H9 (cell line): ENCODE measurements at regions not wholly inside any gene's neighbourhood (a gene's known extent, or its start where the extent isn't known, plus 50 kb on each side); places are given as distances from the start of the nearest gene placed in this dataset.

ENCODE experiments used
- DNase-seq: peaks from one replicate; pipeline ENCODE4 v3.0.0-alpha.2; 2017
- H2AFZ ChIP-seq: one replicate; pipeline ENCODE4 v1.6.1; 2013; ENCODE audit warnings: mild to moderate bottlenecking, low read length, control low read depth, moderate library complexity
- H2AK5ac ChIP-seq: 2 replicates; pipeline ENCODE4 v1.6.1; 2013; ENCODE audit warnings: low read length, control low read depth, mixed read lengths; ENCODE audit not compliant: insufficient read length
- H2BK120ac ChIP-seq: one replicate; pipeline ENCODE4 v1.6.1; 2013; ENCODE audit warnings: low read depth, mild to moderate bottlenecking, low read length, control low read depth, inconsistent platforms; ENCODE audit not compliant: poor library complexity, severe bottlenecking
- H2BK12ac ChIP-seq: 2 replicates; pipeline ENCODE4 v1.6.1; 2013; ENCODE audit warnings: low read length, control low read depth, mixed read lengths, low read depth; ENCODE audit not compliant: insufficient read length
- H2BK15ac ChIP-seq: 2 replicates; pipeline ENCODE4 v1.6.1; 2013; ENCODE audit warnings: low read depth, low read length, control low read depth
- H2BK20ac ChIP-seq: one replicate; pipeline ENCODE4 v1.6.1; 2013; ENCODE audit warnings: low read depth, mild to moderate bottlenecking, low read length, control low read depth, inconsistent platforms; ENCODE audit not compliant: poor library complexity, severe bottlenecking
- H2BK5ac ChIP-seq: 2 replicates; pipeline ENCODE4 v1.6.1; 2013; ENCODE audit warnings: low read length, control low read depth, mixed read lengths; ENCODE audit not compliant: insufficient read length
- H3K14ac ChIP-seq: 2 replicates; pipeline ENCODE4 v1.6.1; 2013; ENCODE audit warnings: low read length, control low read depth; ENCODE audit not compliant: insufficient read depth
- H3K18ac ChIP-seq: 2 replicates; pipeline ENCODE4 v1.6.1; 2013; ENCODE audit warnings: low read depth, mild to moderate bottlenecking, mixed read lengths, low read length, control low read depth; ENCODE audit not compliant: insufficient read length
- H3K23ac ChIP-seq: 2 replicates; pipeline ENCODE4 v1.6.1; 2013; ENCODE audit warnings: low read length, control low read depth, mixed read lengths, low read depth; ENCODE audit not compliant: insufficient read length
- H3K23me2 ChIP-seq: 2 replicates; pipeline ENCODE4 v1.6.1; 2013; ENCODE audit warnings: low read depth, mild to moderate bottlenecking, mixed read lengths, low read length, control low read depth; ENCODE audit not compliant: insufficient read length, poor library complexity, severe bottlenecking
- H3K27ac ChIP-seq: 2 replicates; pipeline ENCODE4 v1.5.1; 2013; ENCODE audit warnings: low read length, control low read depth, mixed read lengths, low read depth; ENCODE audit not compliant: insufficient read length
- H3K27me3 ChIP-seq: 2 replicates; pipeline ENCODE4 v1.6.1; 2013; ENCODE audit warnings: low read length, control low read depth, inconsistent platforms; ENCODE audit not compliant: insufficient read depth
- H3K4ac ChIP-seq: 2 replicates; pipeline ENCODE4 v1.6.1; 2013; ENCODE audit warnings: low read depth, mild to moderate bottlenecking, control low read depth, inconsistent platforms, low read length, moderate library complexity
- H3K4me1 ChIP-seq: 2 replicates; pipeline ENCODE4 v1.6.1; 2013; ENCODE audit warnings: low read length, control low read depth, inconsistent platforms; ENCODE audit not compliant: insufficient read depth
- H3K4me2 ChIP-seq: 2 replicates; pipeline ENCODE4 v1.6.1; 2013; ENCODE audit warnings: low read length, control low read depth, mixed read lengths; ENCODE audit not compliant: insufficient read length, insufficient read depth
- H3K56ac ChIP-seq: 2 replicates; pipeline ENCODE4 v1.6.1; 2013; ENCODE audit warnings: low read depth, mild to moderate bottlenecking, mixed read lengths, low read length, control low read depth; ENCODE audit not compliant: insufficient read length
- H3K79me1 ChIP-seq: 2 replicates; pipeline ENCODE4 v1.6.1; 2013; ENCODE audit warnings: low read depth, mild to moderate bottlenecking, moderate library complexity, low read length, control low read depth, inconsistent platforms; ENCODE audit not compliant: insufficient read depth, poor library complexity, severe bottlenecking
- H3K79me2 ChIP-seq: 2 replicates; pipeline ENCODE4 v1.6.1; 2013; ENCODE audit warnings: low read length, control low read depth, inconsistent platforms; ENCODE audit not compliant: insufficient read depth
- H3K9ac ChIP-seq: 2 replicates; pipeline ENCODE4 v1.6.1; 2013; ENCODE audit warnings: low read length, control low read depth, mixed read lengths; ENCODE audit not compliant: insufficient read length; ENCODE audit errors: extremely low read depth
- H3K9me3 ChIP-seq: one replicate; pipeline ENCODE4 v1.6.1; 2013; ENCODE audit warnings: low read depth, low read length, inconsistent platforms; ENCODE audit not compliant: control insufficient read depth
- H3T11ph ChIP-seq: one replicate; pipeline ENCODE4 v1.6.1; 2013; ENCODE audit warnings: mild to moderate bottlenecking, low read length, control low read depth, inconsistent platforms
- H4K20me1 ChIP-seq: one replicate; pipeline ENCODE4 v1.6.1; 2013; ENCODE audit not compliant: control insufficient read depth, insufficient read length, insufficient read depth
- H4K5ac ChIP-seq: 2 replicates; pipeline ENCODE4 v1.6.1; 2013; ENCODE audit warnings: low read depth, mild to moderate bottlenecking, mixed read lengths, low read length, control low read depth; ENCODE audit not compliant: insufficient read length
- H4K8ac ChIP-seq: replicated peaks from 2 replicates; pipeline ENCODE4 v1.6.1; 2013; ENCODE audit warnings: low read length, control low read depth, mixed read lengths, low read depth; ENCODE audit not compliant: insufficient read length
- H4K91ac ChIP-seq: 2 replicates; pipeline ENCODE4 v1.6.1; 2013; ENCODE audit warnings: low read depth, mild to moderate bottlenecking, moderate library complexity, mixed read lengths, low read length, control low read depth; ENCODE audit not compliant: insufficient read length
- H3K27ac Mint-ChIP-seq, 3 experiments: 2 replicates in 2 of 3; 3 replicates in 1 of 3; pipeline ENCODE4 v1.8.0; 2020 to 2021; ENCODE audit warnings: mixed read lengths in 3 of 3, mild to moderate bottlenecking in 1 of 3, moderate library complexity in 1 of 3
- H3K27me3 Mint-ChIP-seq: 2 replicates; pipeline ENCODE4 v1.8.0; 2021; ENCODE audit warnings: low read depth, mild to moderate bottlenecking, moderate library complexity, mixed read lengths
- H3K36me3 Mint-ChIP-seq, 3 experiments: 2 replicates in 2 of 3; 3 replicates in 1 of 3; pipeline ENCODE4 v1.8.0; 2020 to 2021; ENCODE audit warnings: low read depth in 3 of 3, mixed read lengths in 3 of 3; ENCODE audit not compliant: insufficient read depth in 1 of 3
- H3K4me1 Mint-ChIP-seq, 2 experiments: 2 replicates each; pipeline ENCODE4 v1.8.0; 2020; ENCODE audit warnings: mixed read lengths in 2 of 2
- H3K4me3 Mint-ChIP-seq, 2 experiments: 2 replicates in 1 of 2; 3 replicates in 1 of 2; pipeline ENCODE4 v1.8.0; 2020 to 2021; ENCODE audit warnings: mild to moderate bottlenecking in 2 of 2, mixed read lengths in 2 of 2, moderate library complexity in 1 of 2
- H3K9me3 Mint-ChIP-seq, 2 experiments: 2 replicates in 1 of 2; 3 replicates in 1 of 2; pipeline ENCODE4 v1.8.0; 2020; ENCODE audit warnings: mild to moderate bottlenecking in 2 of 2, mixed read lengths in 2 of 2, moderate library complexity in 1 of 2
- WGBS: extraction: QIAGEN DNeasy Blood & Tissue Kit; methylation state at CpG from one replicate; pipeline ENCODE4 v1.1.7; 2013; ENCODE audit warnings: missing lambda C conversion rate, low lambda C conversion rate, mixed read lengths; ENCODE audit not compliant: insufficient read length; ENCODE audit errors: extremely low coverage; 5-methylcytosine and 5-hydroxymethylcytosine counted together
- TF ChIP-seq, protein P1 (sequence below): fragments of 200-600 bp; sonication (generic); conservative IDR thresholded peaks from 3 replicates; pipeline ENCODE4 v1.8.0; 2021; ENCODE audit warnings: antibody characterized with exemption, mild to moderate bottlenecking

DNA sequence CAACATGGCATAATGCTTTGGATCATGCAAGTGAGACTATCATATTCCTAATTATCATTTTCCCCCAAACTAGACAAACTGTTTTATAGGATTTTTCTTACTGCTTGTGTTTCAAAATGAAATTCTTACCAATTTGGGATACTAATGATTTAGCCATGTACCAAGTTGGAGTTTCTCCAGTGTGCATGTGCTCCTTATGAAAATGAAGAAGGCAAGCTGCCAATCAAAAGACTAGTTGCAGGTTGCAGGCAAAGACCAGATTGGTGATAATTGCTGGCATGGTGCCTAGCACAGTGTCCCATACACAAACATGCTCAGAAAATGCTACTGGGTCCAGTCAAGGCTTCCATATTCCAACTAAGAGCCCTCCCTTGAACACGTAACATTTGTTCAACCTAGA is 771.8 kb upstream of the FANCL start:
- Histone ChIP-seq H3K4me2 (no peak overlapping the region), H3K9ac (no peak overlapping the region), H2BK120ac (no peak overlapping the region), H3K79me2 (no peaks in the 10 kb centered on the region), H3K79me1 (no peaks in the 10 kb centered on the region), H3K23ac (no peak overlapping the region), H2BK20ac (no peak overlapping the region), H3K4ac (no peak overlapping the region), H2BK12ac (no peak overlapping the region), H4K5ac (no peak overlapping the region), H3T11ph (no peak overlapping the region), H4K91ac (no peak overlapping the region), H2AK5ac (no peak overlapping the region), H2AFZ (no peak overlapping the region), H3K4me1 (no peaks in the 10 kb centered on the region), H3K14ac (no peak overlapping the region), H3K56ac (no peak overlapping the region), H4K20me1 (no peaks in the 10 kb centered on the region), H3K9me3 (no peaks in the 10 kb centered on the region), H2BK15ac (no peak overlapping the region), H4K8ac (no peak overlapping the region), H3K27ac (no peak overlapping the region), H3K18ac (no peak overlapping the region), H2BK5ac (no peak overlapping the region), H3K27me3 (no peaks in the 10 kb centered on the region), H3K23me2 (no peaks in the 10 kb centered on the region)
- Mint-ChIP-seq H3K4me1 (no peaks in the 10 kb centered on the region), H3K27ac (no peak overlapping the region), H3K36me3 (peaks cover 3 to 10% (median 7%) of the 10 kb centered on the region in 3 experiments; a peak in 5 of 7 replicates), H3K9me3 (peaks cover 4 to 6% of the 10 kb centered on the region in 2 experiments; a peak in 4 of 5 replicates), H3K27me3 (no peaks in the 10 kb centered on the region), H3K4me3 (no peak overlapping the region)
- no peak for DNase-seq
- WGBS: no CpG with 5 or more reads among the region's 1 CpG
- TF ChIP-seq, protein P1, sequence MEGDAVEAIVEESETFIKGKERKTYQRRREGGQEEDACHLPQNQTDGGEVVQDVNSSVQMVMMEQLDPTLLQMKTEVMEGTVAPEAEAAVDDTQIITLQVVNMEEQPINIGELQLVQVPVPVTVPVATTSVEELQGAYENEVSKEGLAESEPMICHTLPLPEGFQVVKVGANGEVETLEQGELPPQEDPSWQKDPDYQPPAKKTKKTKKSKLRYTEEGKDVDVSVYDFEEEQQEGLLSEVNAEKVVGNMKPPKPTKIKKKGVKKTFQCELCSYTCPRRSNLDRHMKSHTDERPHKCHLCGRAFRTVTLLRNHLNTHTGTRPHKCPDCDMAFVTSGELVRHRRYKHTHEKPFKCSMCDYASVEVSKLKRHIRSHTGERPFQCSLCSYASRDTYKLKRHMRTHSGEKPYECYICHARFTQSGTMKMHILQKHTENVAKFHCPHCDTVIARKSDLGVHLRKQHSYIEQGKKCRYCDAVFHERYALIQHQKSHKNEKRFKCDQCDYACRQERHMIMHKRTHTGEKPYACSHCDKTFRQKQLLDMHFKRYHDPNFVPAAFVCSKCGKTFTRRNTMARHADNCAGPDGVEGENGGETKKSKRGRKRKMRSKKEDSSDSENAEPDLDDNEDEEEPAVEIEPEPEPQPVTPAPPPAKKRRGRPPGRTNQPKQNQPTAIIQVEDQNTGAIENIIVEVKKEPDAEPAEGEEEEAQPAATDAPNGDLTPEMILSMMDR: no peak
